ENCODE measurements at regions not wholly inside any gene's neighbourhood (a gene's known extent, or its start where the extent isn't known, plus 50 kb on each side); places are given as distances from the start of the nearest gene placed in this dataset.

- Mint-ChIP-seq H3K4me3 (ENCODE audit: unreplicated experiment) (no peak overlapping the region), H3K27ac (ENCODE audit: unreplicated experiment) (no peak overlapping the region), H3K36me3 (ENCODE audit: unreplicated experiment) (no peaks in the 10 kb centered on the region), H3K9me3 (ENCODE audit: unreplicated experiment) (no peaks in the 10 kb centered on the region), H3K27me3 (ENCODE audit: unreplicated experiment) (no peaks in the 10 kb centered on the region), H3K4me1 (ENCODE audit: low read depth, unreplicated experiment) (peaks cover 2% of the 10 kb centered on the region)
- no peak for TF ChIP-seq CTCF (IDR thresholded peaks at IDR 0.05; ENCODE audit: partially characterized antibody, unreplicated experiment)
- DNase-seq = no peak
Observed at GRCh38 chr5:4108690-4109089, 513.1 kb downstream of the IRX1 start.

- H3K36me3 Mint-ChIP-seq (ENCODE audit: unreplicated experiment) = no peaks in the 10 kb centered on the region
- peaks cover 4% of the 10 kb centered on the region for H3K4me1 Mint-ChIP-seq (ENCODE audit: low read depth, unreplicated experiment)
- H3K9me3 Mint-ChIP-seq (ENCODE audit: unreplicated experiment) = no peaks in the 10 kb centered on the region
- H3K27ac Mint-ChIP-seq (ENCODE audit: unreplicated experiment) = no peak overlapping the region
- TF ChIP-seq CTCF (IDR thresholded peaks at IDR 0.05; ENCODE audit: partially characterized antibody, unreplicated experiment) = no peak
- DNase-seq = no peak
- H3K27me3 Mint-ChIP-seq (ENCODE audit: unreplicated experiment) = no peaks in the 10 kb centered on the region
- H3K4me3 Mint-ChIP-seq (ENCODE audit: unreplicated experiment) = no peak overlapping the region
Observed at GRCh38 chr5:4113426-4113825, 517.8 kb downstream of the IRX1 start.

GRCh38 chr5:4113905-4114304 lies 518.3 kb downstream of the IRX1 start:
- no peaks in the 10 kb centered on the region for H3K27me3 Mint-ChIP-seq (ENCODE audit: unreplicated experiment)
- TF ChIP-seq CTCF (IDR thresholded peaks at IDR 0.05; ENCODE audit: partially characterized antibody, unreplicated experiment) = no peak
- no peaks in the 10 kb centered on the region for H3K9me3 Mint-ChIP-seq (ENCODE audit: unreplicated experiment)
- H3K27ac Mint-ChIP-seq (ENCODE audit: unreplicated experiment) = no peak overlapping the region
- no peaks in the 10 kb centered on the region for H3K36me3 Mint-ChIP-seq (ENCODE audit: unreplicated experiment)
- no peak overlapping the region for H3K4me3 Mint-ChIP-seq (ENCODE audit: unreplicated experiment)
- DNase-seq = no peak
- peaks cover 4% of the 10 kb centered on the region for H3K4me1 Mint-ChIP-seq (ENCODE audit: low read depth, unreplicated experiment)

GRCh38 chr5:4114452-4114851 lies 518.8 kb downstream of the IRX1 start:
- peaks cover 4% of the 10 kb centered on the region for H3K4me1 Mint-ChIP-seq (ENCODE audit: low read depth, unreplicated experiment)
- H3K9me3 Mint-ChIP-seq (ENCODE audit: unreplicated experiment) = no peaks in the 10 kb centered on the region
- peaks cover 1% of the 10 kb centered on the region for H3K36me3 Mint-ChIP-seq (ENCODE audit: unreplicated experiment)
- no peak overlapping the region for H3K4me3 Mint-ChIP-seq (ENCODE audit: unreplicated experiment)
- H3K27me3 Mint-ChIP-seq (ENCODE audit: unreplicated experiment) = no peaks in the 10 kb centered on the region
- TF ChIP-seq CTCF (IDR thresholded peaks at IDR 0.05; ENCODE audit: partially characterized antibody, unreplicated experiment) = no peak
- DNase-seq = no peak
- H3K27ac Mint-ChIP-seq (ENCODE audit: unreplicated experiment) = no peak overlapping the region

GRCh38 chr5:4116834-4117233 lies 521.2 kb downstream of the IRX1 start:
- H3K36me3 Mint-ChIP-seq (ENCODE audit: unreplicated experiment) = peaks cover 4% of the 10 kb centered on the region
- H3K4me3 Mint-ChIP-seq (ENCODE audit: unreplicated experiment) = no peak overlapping the region
- no peaks in the 10 kb centered on the region for H3K27me3 Mint-ChIP-seq (ENCODE audit: unreplicated experiment)
- TF ChIP-seq CTCF (IDR thresholded peaks at IDR 0.05; ENCODE audit: partially characterized antibody, unreplicated experiment) = no peak
- H3K9me3 Mint-ChIP-seq (ENCODE audit: unreplicated experiment) = no peaks in the 10 kb centered on the region
- peaks cover 4% of the 10 kb centered on the region for H3K4me1 Mint-ChIP-seq (ENCODE audit: low read depth, unreplicated experiment)
- DNase-seq = no peak
- H3K27ac Mint-ChIP-seq (ENCODE audit: unreplicated experiment) = no peak overlapping the region

Data from glutamatergic neuron (in vitro differentiated cells).